WERI-Rb-1 (cell line): ENCODE measurements at regions not wholly inside any gene's neighbourhood (a gene's known extent, or its start where the extent isn't known, plus 50 kb on each side); places are given as distances from the start of the nearest gene placed in this dataset.
A peak's percentile ranks its signal among the peaks of the same experiment; 100 is the strongest.
"Not testable (repeated sequence)": the region's sequence is repeated elsewhere in the genome, so short reads cannot be mapped to it uniquely, and the experiment has no call there.

Experiments
- DNase-seq: peaks from one replicate; pipeline ENCODE4 v3.0.0-alpha.2; 2020
- H3K27ac ChIP-seq: fragments of 250-450 bp; sonication (Bioruptor Pico); 2 replicates; pipeline ENCODE4 v1.5.1; 2020; ENCODE audit warnings: mild to moderate bottlenecking, moderate library complexity
- H3K27me3 ChIP-seq: fragments of 250-450 bp; sonication (Bioruptor Pico); 2 replicates; pipeline ENCODE4 v1.5.1; 2021; ENCODE audit warnings: mild to moderate bottlenecking, low read depth, moderate library complexity; ENCODE audit not compliant: insufficient read depth, severe bottlenecking
- H3K36me3 ChIP-seq: fragments of 250-450 bp; sonication (Bioruptor Pico); 2 replicates; pipeline ENCODE4 v1.5.1; 2020; ENCODE audit warnings: mild to moderate bottlenecking, moderate library complexity
- H3K4me3 ChIP-seq: 2 replicates; pipeline ENCODE4 v1.5.1; 2011; ENCODE audit warnings: low read depth, mild to moderate bottlenecking, control low read depth, low read length
- H3K9me3 ChIP-seq: fragments of 250-450 bp; sonication (Bioruptor Pico); 2 replicates; pipeline ENCODE4 v1.5.1; 2021; ENCODE audit warnings: mild to moderate bottlenecking, moderate library complexity; ENCODE audit not compliant: severe bottlenecking
- CTCF ChIP-seq: IDR thresholded peaks from 2 replicates; pipeline ENCODE4 v1.5.1; 2011; ENCODE audit warnings: low read depth, mild to moderate bottlenecking, control low read depth, inconsistent platforms, low read length

- no peak overlapping the region for H3K27ac ChIP-seq
These were observed 125.2 kb upstream of the EEF2KMT start for GRCh38 chr16:5222761-5223160.

GRCh38 chr16:5221831-5222230 lies 124.2 kb upstream of the EEF2KMT start:
- not testable (repeated sequence) for H3K4me3 ChIP-seq, H3K36me3 ChIP-seq, H3K9me3 ChIP-seq, H3K27me3 ChIP-seq, DNase-seq, H3K27ac ChIP-seq

More at GRCh38 chr16:5222761-5223160, 125.2 kb upstream of the EEF2KMT start:
- peaks cover 3% of the 10 kb centered on the region for H3K9me3 ChIP-seq
- H3K4me3 ChIP-seq: no peak overlapping the region
- H3K36me3 ChIP-seq: no peaks in the 10 kb centered on the region
- no peaks in the 10 kb centered on the region for H3K27me3 ChIP-seq
- TF ChIP-seq CTCF: no peak
- no peak for DNase-seq

- TF ChIP-seq CTCF: no peak
These were observed 123.1 kb upstream of the EEF2KMT start for GRCh38 chr16:5220705-5221104.

GRCh38 chr16:5216441-5217080 lies 119.0 kb upstream of the EEF2KMT start:
- DNase-seq: no peak
- H3K36me3 ChIP-seq: no peaks in the 10 kb centered on the region
- H3K4me3 ChIP-seq: no peak overlapping the region
- H3K27ac ChIP-seq: no peak overlapping the region
- peaks cover 3% of the 10 kb centered on the region for H3K9me3 ChIP-seq
- no peak for TF ChIP-seq CTCF
- no peaks in the 10 kb centered on the region for H3K27me3 ChIP-seq

More at GRCh38 chr16:5220705-5221104, 123.1 kb upstream of the EEF2KMT start:
- no peaks in the 10 kb centered on the region for H3K36me3 ChIP-seq
- no peaks in the 10 kb centered on the region for H3K27me3 ChIP-seq
- no peak for DNase-seq
- peaks cover 3% of the 10 kb centered on the region for H3K9me3 ChIP-seq
- no peak overlapping the region for H3K4me3 ChIP-seq
- no peak overlapping the region for H3K27ac ChIP-seq

GRCh38 chr16:5215901-5216300 lies 118.3 kb upstream of the EEF2KMT start:
- no peaks in the 10 kb centered on the region for H3K36me3 ChIP-seq
- peaks cover 3% of the 10 kb centered on the region for H3K9me3 ChIP-seq
- H3K4me3 ChIP-seq: no peak overlapping the region
- DNase-seq: peak; percentile 78
- no peaks in the 10 kb centered on the region for H3K27me3 ChIP-seq
- peak; percentile 20; the same call in 1 of the 2 replicates for TF ChIP-seq CTCF
- peak overlapping the region; percentile 15; the same call in 1 of the 2 replicates for H3K27ac ChIP-seq

- TF ChIP-seq CTCF: no peak
- no peaks in the 10 kb centered on the region for H3K36me3 ChIP-seq
- H3K27ac ChIP-seq: no peak overlapping the region
- no peak for DNase-seq
- no peaks in the 10 kb centered on the region for H3K9me3 ChIP-seq
- H3K4me3 ChIP-seq: no peak overlapping the region
- H3K27me3 ChIP-seq: no peaks in the 10 kb centered on the region
These were observed 116.9 kb upstream of the EEF2KMT start for GRCh38 chr16:5214466-5214865.

- H3K27ac ChIP-seq, DNase-seq, H3K36me3 ChIP-seq, H3K9me3 ChIP-seq, H3K27me3 ChIP-seq, H3K4me3 ChIP-seq: not testable (repeated sequence)
These were observed 114.9 kb upstream of the EEF2KMT start for GRCh38 chr16:5212501-5212900.

GRCh38 chr16:5207862-5208498 lies 110.4 kb upstream of the EEF2KMT start:
- DNase-seq, H3K9me3 ChIP-seq, H3K36me3 ChIP-seq, H3K27me3 ChIP-seq, H3K4me3 ChIP-seq, H3K27ac ChIP-seq: not testable (repeated sequence)
